PC-9 (cell line): ENCODE measurements at regions not wholly inside any gene's neighbourhood (a gene's known extent, or its start where the extent isn't known, plus 50 kb on each side); places are given as distances from the start of the nearest gene placed in this dataset.
A peak's percentile ranks its signal among the peaks of the same experiment; 100 is the strongest.

Source experiments
- BruUV-seq: library from RNA; stranded (reverse); fragments of 400-500 nt; replicated peaks from 2 replicates; lab custom pipeline; 2021; lab: Mats Ljungman, UMichigan
- CTCF ChIA-PET: fragments of 300-600 bp; sonication (Branson Sonifier 250); formaldehyde crosslinking; loops from one replicate; lab custom pipeline; 2022; ENCODE audit warnings: antibody characterized with exemption; lab: Charles Lee
- POLR2A ChIA-PET: fragments of 300-600 bp; sonication (Branson Sonifier 250); formaldehyde crosslinking; loops from one replicate; lab custom pipeline; 2022; ENCODE audit warnings: antibody characterized with exemption; ENCODE audit not compliant: unreplicated experiment; lab: Charles Lee
- DNase-seq, 2 experiments: peaks; one replicate each; pipeline versions ENCODE4 v3.0.0 to v3.0.0-alpha.2; 2015 to 2022; ENCODE audit warnings: mixed read lengths in 1 of 2
- H2AFZ ChIP-seq: fragments of 200-600 bp; sonication (generic); 2 replicates; pipeline ENCODE4 v1.8.1; 2017; ENCODE audit warnings: antibody characterized with exemption
- H3F3A ChIP-seq: fragments of 200-600 bp; sonication (generic); 2 replicates; pipeline ENCODE4 v1.8.1; 2017; ENCODE audit warnings: antibody characterized with exemption, mild to moderate bottlenecking, low read depth; ENCODE audit not compliant: insufficient read depth
- H3K27ac ChIP-seq: fragments of 200-600 bp; sonication (generic); 2 replicates; pipeline ENCODE4 v1.6.1; 2016; ENCODE audit warnings: mixed run types
- H3K27me3 ChIP-seq: fragments of 200-600 bp; sonication (generic); 2 replicates; pipeline ENCODE4 v1.6.1; 2016; ENCODE audit warnings: low read depth, mixed run types; ENCODE audit not compliant: insufficient read depth
- H3K36me3 ChIP-seq: fragments of 200-600 bp; sonication (generic); 2 replicates; pipeline ENCODE4 v1.6.1; 2016; ENCODE audit warnings: low read depth, mixed run types
- H3K4me1 ChIP-seq: fragments of 200-600 bp; sonication (generic); replicated peaks from 2 replicates; pipeline ENCODE4 v1.6.1; 2016; ENCODE audit warnings: mixed run types; ENCODE audit not compliant: insufficient read depth
- H3K4me2 ChIP-seq: fragments of 200-600 bp; sonication (generic); 2 replicates; pipeline ENCODE4 v1.6.1; 2017; ENCODE audit warnings: mixed run types
- H3K4me3 ChIP-seq: fragments of 200-600 bp; sonication (generic); 2 replicates; pipeline ENCODE4 v1.6.1; 2016; ENCODE audit warnings: mixed run types
- H3K79me2 ChIP-seq: fragments of 200-600 bp; sonication (generic); 2 replicates; pipeline ENCODE4 v1.6.1; 2017; ENCODE audit warnings: low read depth, mixed run types
- H3K9me2 ChIP-seq: fragments of 200-600 bp; sonication (generic); 2 replicates; pipeline ENCODE4 v1.8.1; 2017; ENCODE audit warnings: mild to moderate bottlenecking; ENCODE audit not compliant: insufficient read depth
- H3K9me3 ChIP-seq: fragments of 200-600 bp; sonication (generic); 2 replicates; pipeline ENCODE4 v1.8.1; 2016; ENCODE audit warnings: low read depth; ENCODE audit not compliant: insufficient read depth
- H4K20me1 ChIP-seq: fragments of 200-600 bp; sonication (generic); 2 replicates; pipeline ENCODE4 v1.8.1; 2017; ENCODE audit not compliant: insufficient read depth
- EZH2 ChIP-seq: fragments of 200-600 bp; sonication (generic); IDR thresholded peaks from 2 replicates; pipeline ENCODE4 v1.8.0; 2017; ENCODE audit warnings: antibody characterized with exemption, low read depth
- intact Hi-C: fragments of 100-400 bp; cut with micrococcal nuclease; formaldehyde crosslinking; loops from one replicate; pipeline ENCODE4 v1.10.0; 2022; ENCODE audit not compliant: unreplicated experiment
- TF ChIP-seq, protein P1 (sequence below): fragments of 200-600 bp; sonication (generic); conservative IDR thresholded peaks from 2 replicates; pipeline ENCODE4 v1.6.1; 2017; ENCODE audit warnings: mixed run types, antibody characterized with exemption, mild to moderate bottlenecking, moderate library complexity

DNA sequence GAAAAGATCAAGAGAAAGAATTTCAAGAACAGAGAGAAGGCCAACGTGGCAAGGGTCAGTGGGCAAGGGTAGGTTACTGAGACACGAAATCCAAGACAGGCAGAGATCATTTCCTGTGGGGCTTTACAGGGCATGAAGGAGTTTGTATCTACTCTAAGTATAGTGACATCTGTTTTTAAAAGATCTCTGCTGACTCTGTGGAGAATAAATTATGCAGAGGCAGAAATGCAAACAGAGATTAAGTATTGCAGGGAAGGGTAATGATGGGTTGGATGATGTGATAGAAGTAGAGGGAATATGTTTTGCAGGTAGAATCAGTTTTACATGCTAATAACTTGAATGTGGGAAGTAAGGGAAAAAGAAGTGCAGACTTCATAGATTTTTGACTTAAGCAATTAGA lies 243.5 kb downstream of the FRK start:
- Histone ChIP-seq H4K20me1 (no peaks in the 10 kb centered on the region), H2AFZ (no peak overlapping the region), H3K79me2 (no peaks in the 10 kb centered on the region), H3K4me3 (no peak overlapping the region), H3K4me2 (no peak overlapping the region), H3K36me3 (no peaks in the 10 kb centered on the region), H3K27me3 (no peaks in the 10 kb centered on the region), H3K9me3 (no peaks in the 10 kb centered on the region), H3K4me1 (no peaks in the 10 kb centered on the region), H3K27ac (no peak overlapping the region), H3F3A (no peaks in the 10 kb centered on the region), H3K9me2 (no peaks in the 10 kb centered on the region)
- TF ChIP-seq, protein P1, sequence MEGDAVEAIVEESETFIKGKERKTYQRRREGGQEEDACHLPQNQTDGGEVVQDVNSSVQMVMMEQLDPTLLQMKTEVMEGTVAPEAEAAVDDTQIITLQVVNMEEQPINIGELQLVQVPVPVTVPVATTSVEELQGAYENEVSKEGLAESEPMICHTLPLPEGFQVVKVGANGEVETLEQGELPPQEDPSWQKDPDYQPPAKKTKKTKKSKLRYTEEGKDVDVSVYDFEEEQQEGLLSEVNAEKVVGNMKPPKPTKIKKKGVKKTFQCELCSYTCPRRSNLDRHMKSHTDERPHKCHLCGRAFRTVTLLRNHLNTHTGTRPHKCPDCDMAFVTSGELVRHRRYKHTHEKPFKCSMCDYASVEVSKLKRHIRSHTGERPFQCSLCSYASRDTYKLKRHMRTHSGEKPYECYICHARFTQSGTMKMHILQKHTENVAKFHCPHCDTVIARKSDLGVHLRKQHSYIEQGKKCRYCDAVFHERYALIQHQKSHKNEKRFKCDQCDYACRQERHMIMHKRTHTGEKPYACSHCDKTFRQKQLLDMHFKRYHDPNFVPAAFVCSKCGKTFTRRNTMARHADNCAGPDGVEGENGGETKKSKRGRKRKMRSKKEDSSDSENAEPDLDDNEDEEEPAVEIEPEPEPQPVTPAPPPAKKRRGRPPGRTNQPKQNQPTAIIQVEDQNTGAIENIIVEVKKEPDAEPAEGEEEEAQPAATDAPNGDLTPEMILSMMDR = no peak
- no peak for TF ChIP-seq EZH2
- no peak for DNase-seq
- intact Hi-C loops = loop anchor here (10.0 kb wide), 1 partner anchor 152 kb away; no protein-coding TSS in a partner anchor
- CTCF ChIA-PET = no interaction called here
- POLR2A ChIA-PET = interaction anchor here (0.6 kb wide), 1 partner anchor 369 kb away, joined by 3 read pairs; no protein-coding TSS in a partner anchor
- no TSS peak for BruUV-seq

DNA sequence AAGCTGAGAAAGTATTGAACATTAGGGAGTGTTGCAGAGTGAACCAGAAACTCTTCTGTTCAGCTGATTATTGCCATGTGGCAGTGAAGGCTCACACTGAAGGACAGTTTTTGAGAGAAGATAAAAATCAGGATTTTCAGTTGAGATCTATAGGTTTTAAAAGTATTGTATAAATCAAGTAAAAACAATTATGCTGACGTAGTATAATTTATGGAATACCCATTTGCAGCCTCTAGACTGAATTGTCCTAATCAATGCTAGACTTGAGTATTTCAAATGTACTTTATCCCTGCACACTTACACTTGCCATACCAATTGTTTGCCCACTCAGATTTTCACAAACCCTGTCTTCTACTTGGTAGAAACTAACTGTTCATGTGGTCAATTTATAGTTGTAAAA lies 245.8 kb downstream of the FRK start:
- H3K36me3 ChIP-seq = no peaks in the 10 kb centered on the region
- intact Hi-C loops = loop anchor here (10.0 kb wide), 1 partner anchor 150 kb away; no protein-coding TSS in a partner anchor
- H3K4me3 ChIP-seq = no peak overlapping the region
- no peak overlapping the region for H2AFZ ChIP-seq
- no peaks in the 10 kb centered on the region for H3F3A ChIP-seq
- no peak overlapping the region for H3K27ac ChIP-seq
- H3K9me3 ChIP-seq = no peaks in the 10 kb centered on the region
- H3K9me2 ChIP-seq = no peaks in the 10 kb centered on the region
- POLR2A ChIA-PET = no interaction called here
- no peak overlapping the region for H3K4me2 ChIP-seq
- H3K79me2 ChIP-seq = no peaks in the 10 kb centered on the region
- no peaks in the 10 kb centered on the region for H3K4me1 ChIP-seq
- no peaks in the 10 kb centered on the region for H3K27me3 ChIP-seq
- DNase-seq = no peak
- BruUV-seq = no TSS peak
- H4K20me1 ChIP-seq = no peaks in the 10 kb centered on the region
- CTCF ChIA-PET = no interaction called here
- TF ChIP-seq, protein P1 = no peak
- no peak for TF ChIP-seq EZH2

DNA sequence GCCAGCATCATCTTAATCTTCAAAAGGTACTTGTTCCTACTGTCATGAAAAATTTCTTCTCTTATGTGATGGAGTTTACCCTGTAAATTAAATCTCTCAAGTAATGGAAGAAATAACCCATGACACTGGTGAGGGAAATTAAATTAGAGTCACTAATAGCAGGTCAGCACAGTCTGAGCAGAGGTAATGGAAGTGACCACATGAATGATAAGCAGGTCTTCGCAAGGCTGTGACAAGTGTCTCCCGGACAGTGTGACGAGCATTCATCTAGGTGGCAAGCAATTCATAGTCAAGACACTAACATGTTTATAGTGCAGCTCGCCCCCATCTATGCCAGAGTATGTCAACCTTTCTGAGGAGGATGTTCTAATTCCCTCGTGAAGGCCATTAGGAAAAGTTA lies 249.2 kb downstream of the FRK start:
- H3K27me3 ChIP-seq = no peaks in the 10 kb centered on the region
- H3K4me1 ChIP-seq = no peaks in the 10 kb centered on the region
- no peak overlapping the region for H3K27ac ChIP-seq
- DNase-seq = no peak
- BruUV-seq = no TSS peak
- ChIA-PET POLR2A (no interaction called here), CTCF (no interaction called here)
- no peaks in the 10 kb centered on the region for H3F3A ChIP-seq
- no peaks in the 10 kb centered on the region for H3K9me3 ChIP-seq
- 0 out of 2 replicates have a peak overlapping the region, but pooled peaks have one; percentile 15 for H2AFZ ChIP-seq
- H3K9me2 ChIP-seq = no peaks in the 10 kb centered on the region
- no peaks in the 10 kb centered on the region for H3K36me3 ChIP-seq
- intact Hi-C loops = loop anchor here (10.0 kb wide), 1 partner anchor 147 kb away; no protein-coding TSS in a partner anchor
- TF ChIP-seq EZH2 = no peak
- TF ChIP-seq, protein P1 = no peak
- H4K20me1 ChIP-seq = no peaks in the 10 kb centered on the region
- no peak overlapping the region for H3K4me2 ChIP-seq
- no peak overlapping the region for H3K4me3 ChIP-seq
- no peaks in the 10 kb centered on the region for H3K79me2 ChIP-seq
